ENCODE measurements at regions not wholly inside any gene's neighbourhood (a gene's known extent, or its start where the extent isn't known, plus 50 kb on each side); places are given as distances from the start of the nearest gene placed in this dataset.
"Not testable (repeated sequence)": the region's sequence is repeated elsewhere in the genome, so short reads cannot be mapped to it uniquely, and the experiment has no call there.

GRCh38 chr9:65566018-65566417 is 109.7 kb upstream of the ZNG1E start:
- H3K4me3 ChIP-seq (ENCODE audit: low read length); DNase-seq (ENCODE audit: low read depth): not testable (repeated sequence)

- not testable (repeated sequence) for DNase-seq (ENCODE audit: low read depth); H3K4me3 ChIP-seq (ENCODE audit: low read length)
Observed at GRCh38 chr9:65519018-65519417, 156.7 kb upstream of the ZNG1E start.

GRCh38 chr9:65514465-65514864 is 161.3 kb upstream of the ZNG1E start:
- H3K4me3 ChIP-seq (ENCODE audit: low read length); DNase-seq (ENCODE audit: low read depth): not testable (repeated sequence)

GRCh38 chr9:65507897-65508296 is 167.8 kb upstream of the ZNG1E start:
- H3K4me3 ChIP-seq (ENCODE audit: low read length); DNase-seq (ENCODE audit: low read depth): not testable (repeated sequence)

- H3K4me3 ChIP-seq (ENCODE audit: low read length); DNase-seq (ENCODE audit: low read depth): not testable (repeated sequence)
Observed at GRCh38 chr9:65504686-65505085, 171.0 kb upstream of the ZNG1E start.

GRCh38 chr9:65503696-65504095 is 172.0 kb upstream of the ZNG1E start:
- not testable (repeated sequence) for DNase-seq (ENCODE audit: low read depth); H3K4me3 ChIP-seq (ENCODE audit: low read length)

- DNase-seq (ENCODE audit: low read depth) = not testable (repeated sequence)
Observed at GRCh38 chr9:65482890-65483289, 192.8 kb upstream of the ZNG1E start.

GRCh38 chr9:65481291-65481690 is 194.4 kb upstream of the ZNG1E start:
- DNase-seq (ENCODE audit: low read depth) = not testable (repeated sequence)

More at GRCh38 chr9:65482890-65483289, 192.8 kb upstream of the ZNG1E start:
- H3K4me3 ChIP-seq (ENCODE audit: low read length) = not testable (repeated sequence)

GRCh38 chr9:65474891-65475290 is 189.9 kb upstream of the FOXD4L5 start:
- not testable (repeated sequence) for H3K4me3 ChIP-seq (ENCODE audit: low read length); DNase-seq (ENCODE audit: low read depth)

More at GRCh38 chr9:65481291-65481690, 194.4 kb upstream of the ZNG1E start:
- not testable (repeated sequence) for H3K4me3 ChIP-seq (ENCODE audit: low read length)

GRCh38 chr9:65473059-65473822 is 188.2 kb upstream of the FOXD4L5 start:
- not testable (repeated sequence) for H3K4me3 ChIP-seq (ENCODE audit: low read length); DNase-seq (ENCODE audit: low read depth)

- not testable (repeated sequence) for H3K4me3 ChIP-seq (ENCODE audit: low read length); DNase-seq (ENCODE audit: low read depth)
Observed at GRCh38 chr9:65471106-65471505, 186.1 kb upstream of the FOXD4L5 start.

GRCh38 chr9:65466911-65467734 is 182.1 kb upstream of the FOXD4L5 start:
- not testable (repeated sequence) for H3K4me3 ChIP-seq (ENCODE audit: low read length); DNase-seq (ENCODE audit: low read depth)

- not testable (repeated sequence) for H3K4me3 ChIP-seq (ENCODE audit: low read length); DNase-seq (ENCODE audit: low read depth)
Observed at GRCh38 chr9:65465246-65465895, 180.4 kb upstream of the FOXD4L5 start.

- not testable (repeated sequence) for DNase-seq (ENCODE audit: low read depth); H3K4me3 ChIP-seq (ENCODE audit: low read length)
Observed at GRCh38 chr9:65462476-65462875, 177.5 kb upstream of the FOXD4L5 start.

Data from AG10803 (cell line).